HepG2 (cell line): ENCODE measurements at regions not wholly inside any gene's neighbourhood (a gene's known extent, or its start where the extent isn't known, plus 50 kb on each side); places are given as distances from the start of the nearest gene placed in this dataset.

Experiments
- ATAD3A ChIP-seq: sonication (generic); formaldehyde crosslinking; IDR thresholded peaks from 2 replicates; pipeline ENCODE4 v1.4.0; 2020; ENCODE audit warnings: missing genetic modification reagents
- ATRX ChIP-seq: sonication (generic); formaldehyde crosslinking; IDR thresholded peaks from 2 replicates; pipeline ENCODE4 v1.4.0; 2020; ENCODE audit warnings: missing genetic modification reagents, borderline replicate concordance
- BCL6 ChIP-seq: IDR thresholded peaks from 2 replicates; pipeline ENCODE4 v1.6.1; 2016; ENCODE audit warnings: missing genetic modification reagents, missing compliant biosample characterization
- CBX5 ChIP-seq: sonication (generic); formaldehyde crosslinking; IDR thresholded peaks from 2 replicates; pipeline ENCODE4 v1.4.0; 2020; ENCODE audit warnings: missing genetic modification reagents, borderline replicate concordance
- CHD4 ChIP-seq: fragments of 200-600 bp; sonication (generic); IDR thresholded peaks from 2 replicates; pipeline ENCODE4 v1.7.0; 2017; ENCODE audit warnings: mild to moderate bottlenecking, low read length, borderline replicate concordance
- ETV6 ChIP-seq: sonication (generic); formaldehyde crosslinking; conservative IDR thresholded peaks from 2 replicates; pipeline ENCODE4 v1.4.0; 2020; ENCODE audit warnings: missing genetic modification reagents
- IKZF4 ChIP-seq: sonication (generic); formaldehyde crosslinking; IDR thresholded peaks from 2 replicates; pipeline ENCODE4 v1.5.1; 2020; ENCODE audit warnings: borderline replicate concordance, mild to moderate bottlenecking, low read depth, missing genetic modification reagents; ENCODE audit errors: not compliant biosample characterization
- MXD1 ChIP-seq: sonication (generic); formaldehyde crosslinking; IDR thresholded peaks from 2 replicates; pipeline ENCODE4 v1.4.0; 2020; ENCODE audit warnings: mild to moderate bottlenecking, missing genetic modification reagents
- NFE2L1 ChIP-seq: sonication (generic); formaldehyde crosslinking; IDR thresholded peaks from 2 replicates; pipeline ENCODE4 v1.4.0; 2020; ENCODE audit warnings: missing genetic modification reagents, mild to moderate bottlenecking, borderline replicate concordance
- NKX3-1 ChIP-seq: sonication (generic); formaldehyde crosslinking; IDR thresholded peaks from 2 replicates; pipeline ENCODE4 v1.5.0; 2020; ENCODE audit warnings: missing genetic modification reagents
- PRPF4 ChIP-seq: fragments of 200-400 bp; formaldehyde crosslinking; IDR thresholded peaks from 2 replicates; pipeline ENCODE4 v1.6.1; 2016; ENCODE audit warnings: low read length, low read depth; ENCODE audit not compliant: poor library complexity, severe bottlenecking
- RBFOX2 ChIP-seq: fragments of 200-400 bp; formaldehyde crosslinking; IDR thresholded peaks from 2 replicates; pipeline ENCODE4 v1.6.1; 2017; ENCODE audit warnings: low read depth, mild to moderate bottlenecking, low read length
- SOX13 ChIP-seq, 3 experiments: fragments of 450-650 bp in 1 of 3; sonication (generic) in 1 of 3; formaldehyde crosslinking in 1 of 3; IDR thresholded peaks in 2 of 3; conservative IDR thresholded peaks in 1 of 3; 2 replicates each; pipeline versions ENCODE4 v1.5.0 to v1.6.1; 2016 to 2020; ENCODE audit warnings: antibody characterized with exemption in 1 of 3, mild to moderate bottlenecking in 1 of 3, missing compliant biosample characterization in 1 of 3, missing genetic modification reagents in 1 of 3, moderate library complexity in 1 of 3
- TBX3 ChIP-seq: fragments of 450-650 bp; IDR thresholded peaks from 2 replicates; pipeline ENCODE4 v1.6.1; 2017; ENCODE audit warnings: antibody characterized with exemption, mild to moderate bottlenecking, inconsistent platforms, borderline replicate concordance
- ZBTB49 ChIP-seq: sonication (generic); formaldehyde crosslinking; IDR thresholded peaks from 2 replicates; pipeline ENCODE4 v1.4.0; 2020; ENCODE audit warnings: missing genetic modification reagents, borderline replicate concordance
- ZNF335 ChIP-seq: sonication (generic); formaldehyde crosslinking; IDR thresholded peaks from 2 replicates; pipeline ENCODE4 v1.4.0; 2020; ENCODE audit warnings: missing genetic modification reagents
- ZNF383 ChIP-seq: sonication (generic); formaldehyde crosslinking; IDR thresholded peaks from 2 replicates; pipeline ENCODE4 v1.4.0; 2020; ENCODE audit warnings: missing genetic modification reagents, mild to moderate bottlenecking, borderline replicate concordance
- ZNF460 ChIP-seq: sonication (generic); formaldehyde crosslinking; IDR thresholded peaks from 2 replicates; pipeline ENCODE4 v1.5.1; 2020; ENCODE audit warnings: missing genetic modification reagents, mild to moderate bottlenecking, borderline replicate concordance
- ZNF468 ChIP-seq: sonication (generic); formaldehyde crosslinking; IDR thresholded peaks from 2 replicates; pipeline ENCODE4 v1.8.0; 2022; ENCODE audit warnings: mild to moderate bottlenecking, moderate library complexity, missing genetic modification reagents
- ZNF691 ChIP-seq: sonication (generic); formaldehyde crosslinking; IDR thresholded peaks from 2 replicates; pipeline ENCODE4 v1.4.0; 2020; ENCODE audit warnings: missing genetic modification reagents, low read depth, mild to moderate bottlenecking, borderline replicate concordance
- ZNF7 ChIP-seq: IDR thresholded peaks from 2 replicates; pipeline ENCODE4 v1.6.1; 2016; ENCODE audit warnings: missing biosample characterization, missing genetic modification reagents
- ZNF709 ChIP-seq: sonication (generic); formaldehyde crosslinking; IDR thresholded peaks from 2 replicates; pipeline ENCODE4 v1.5.0; 2020; ENCODE audit warnings: mild to moderate bottlenecking, missing genetic modification reagents
- ZNF740 ChIP-seq: sonication (generic); formaldehyde crosslinking; IDR thresholded peaks from 2 replicates; pipeline ENCODE4 v1.4.0; 2020; ENCODE audit warnings: missing genetic modification reagents
- TF ChIP-seq, protein P1 (sequence below): sonication (generic); formaldehyde crosslinking; IDR thresholded peaks from 2 replicates; pipeline ENCODE4 v1.4.0; 2020; ENCODE audit warnings: missing genetic modification reagents, borderline replicate concordance

- TF ChIP-seq ZNF383 (CRISPR knock-in tag) (0 out of 2 replicates have a peak, but pooled peaks have one; percentile 18), ATRX (CRISPR knock-in tag) (peak; percentile 88; the same call in 1 of the 2 replicates), TBX3 (no peak), IKZF4 (no peak), ZNF691 (CRISPR knock-in tag) (no peak), ZNF709 (peak; percentile 50; the same call in 1 of the 2 replicates), ZNF335 (CRISPR knock-in tag) (0 out of 2 replicates have a peak, but pooled peaks have one; percentile 3), ZNF460 (CRISPR knock-in tag) (no peak), PRPF4 (peak; percentile 93), BCL6 (CRISPR knock-in tag) (no peak), ZNF468 (CRISPR knock-in tag) (no peak), CBX5 (CRISPR knock-in tag) (no peak), ETV6 (CRISPR knock-in tag) (no peak), ATAD3A (CRISPR knock-in tag) (peak; percentile 50; the same call in 1 of the 2 replicates), CHD4 (no peak), ZBTB49 (CRISPR knock-in tag) (no peak), MXD1 (CRISPR knock-in tag) (0 out of 2 replicates have a peak, but pooled peaks have one; percentile 10), RBFOX2 (no peak), SOX13 (IDR thresholded peaks at IDR 0.05) (no peak), SOX13 (CRISPR knock-in tag; conservative IDR thresholded peaks at IDR 0.05 in 1 of 2, IDR thresholded peaks at IDR 0.05 in 1 of 2) (0 out of 4 replicates have a peak, but pooled peaks of 1 of the 2 experiments have one; percentile 9), NKX3-1 (CRISPR knock-in tag) (no peak), ZNF740 (CRISPR knock-in tag) (no peak), NFE2L1 (CRISPR knock-in tag) (no peak), ZNF7 (CRISPR knock-in tag) (no peak)
- TF ChIP-seq, protein P1, sequence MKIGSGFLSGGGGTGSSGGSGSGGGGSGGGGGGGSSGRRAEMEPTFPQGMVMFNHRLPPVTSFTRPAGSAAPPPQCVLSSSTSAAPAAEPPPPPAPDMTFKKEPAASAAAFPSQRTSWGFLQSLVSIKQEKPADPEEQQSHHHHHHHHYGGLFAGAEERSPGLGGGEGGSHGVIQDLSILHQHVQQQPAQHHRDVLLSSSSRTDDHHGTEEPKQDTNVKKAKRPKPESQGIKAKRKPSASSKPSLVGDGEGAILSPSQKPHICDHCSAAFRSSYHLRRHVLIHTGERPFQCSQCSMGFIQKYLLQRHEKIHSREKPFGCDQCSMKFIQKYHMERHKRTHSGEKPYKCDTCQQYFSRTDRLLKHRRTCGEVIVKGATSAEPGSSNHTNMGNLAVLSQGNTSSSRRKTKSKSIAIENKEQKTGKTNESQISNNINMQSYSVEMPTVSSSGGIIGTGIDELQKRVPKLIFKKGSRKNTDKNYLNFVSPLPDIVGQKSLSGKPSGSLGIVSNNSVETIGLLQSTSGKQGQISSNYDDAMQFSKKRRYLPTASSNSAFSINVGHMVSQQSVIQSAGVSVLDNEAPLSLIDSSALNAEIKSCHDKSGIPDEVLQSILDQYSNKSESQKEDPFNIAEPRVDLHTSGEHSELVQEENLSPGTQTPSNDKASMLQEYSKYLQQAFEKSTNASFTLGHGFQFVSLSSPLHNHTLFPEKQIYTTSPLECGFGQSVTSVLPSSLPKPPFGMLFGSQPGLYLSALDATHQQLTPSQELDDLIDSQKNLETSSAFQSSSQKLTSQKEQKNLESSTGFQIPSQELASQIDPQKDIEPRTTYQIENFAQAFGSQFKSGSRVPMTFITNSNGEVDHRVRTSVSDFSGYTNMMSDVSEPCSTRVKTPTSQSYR (CRISPR knock-in tag) = no peak
These were observed 133.2 kb upstream of the ARHGAP5 start (continued) for GRCh38 chr14:31943861-31944255.
